Esophagus squamous epithelium (tissue), 4 donors: ENCODE measurements at regions not wholly inside any gene's neighbourhood (a gene's known extent, or its start where the extent isn't known, plus 50 kb on each side); places are given as distances from the start of the nearest gene placed in this dataset.

Source experiments
- CTCF ChIP-seq, 6 experiments: fragments of 450-650 bp in 4 of 6; fragments of 200-600 bp in 2 of 6; sonication (generic) in 2 of 6; IDR thresholded peaks; one replicate each; pipeline ENCODE4 v1.5.1; 2016 to 2019; ENCODE audit warnings: antibody characterized with exemption in 6 of 6, mild to moderate bottlenecking in 4 of 6, moderate library complexity in 4 of 6
- POLR2A ChIP-seq, 4 donors: fragments of 450-650 bp; IDR thresholded peaks; one replicate each; pipeline ENCODE4 v1.6.1; 2017; ENCODE audit warnings: antibody characterized with exemption in 4 of 4, mild to moderate bottlenecking in 4 of 4, moderate library complexity in 3 of 4

GRCh38 chr5:168227001-168227400, 64.4 kb upstream of the WWC1 start:
- TF ChIP-seq CTCF (IDR thresholded peaks at IDR 0.05) (no peak), POLR2A (IDR thresholded peaks at IDR 0.05) (no peak)
